Adrenal gland (tissue), 9 donors: ENCODE measurements at regions not wholly inside any gene's neighbourhood (a gene's known extent, or its start where the extent isn't known, plus 50 kb on each side); places are given as distances from the start of the nearest gene placed in this dataset.

Source experiments
- DNase-seq, 7 donors: peaks; one replicate each; pipeline ENCODE4 v3.0.0-alpha.2; 2019 to 2020
- H3K27ac ChIP-seq, 5 donors: fragments of 200-600 bp; sonication (generic) in 4 of 5; 1 replicate in 3 of 5; 2 replicates in 2 of 5; pipeline versions ENCODE4 v1.5.1 to v1.8.0; 2016 to 2020; ENCODE audit warnings: mild to moderate bottlenecking in 1 of 5
- H3K27me3 ChIP-seq: fragments of 200-600 bp; 2 replicates; pipeline ENCODE4 v1.8.0; 2021
- H3K36me3 ChIP-seq, 2 donors: fragments of 200-600 bp; replicated peaks in 1 of 2; 1 replicate in 1 of 2; 2 replicates in 1 of 2; pipeline versions ENCODE4 v1.5.1 to v1.8.0; 2018 to 2022
- H3K4me1 ChIP-seq, 2 donors: fragments of 200-600 bp; replicated peaks in 1 of 2; 1 replicate in 1 of 2; 2 replicates in 1 of 2; pipeline versions ENCODE4 v1.5.1 to v1.8.0; 2018 to 2021
- H3K4me3 ChIP-seq, 4 donors: fragments of 200-600 bp; sonication (generic) in 3 of 4; one replicate each; pipeline ENCODE4 v1.5.1; 2016 to 2018
- H3K9me3 ChIP-seq, 3 donors: fragments of 200-600 bp; sonication (generic) in 1 of 3; replicated peaks in 1 of 3; 1 replicate in 2 of 3; 2 replicates in 1 of 3; pipeline versions ENCODE4 v1.5.1 to v1.8.0; 2016 to 2021
- POLR2A ChIP-seq, 2 donors: fragments of 450-650 bp; IDR thresholded peaks; one replicate each; pipeline ENCODE4 v1.6.1; 2017; ENCODE audit warnings: antibody characterized with exemption in 2 of 2, mild to moderate bottlenecking in 2 of 2, moderate library complexity in 1 of 2
- WGBS, 4 donors: extraction: QIAGEN DNeasy Blood & Tissue Kit in 2 of 4; methylation state at CpG; one replicate each; pipeline versions ENCODE4 v1.1.5 to v1.1.7; 2013 to 2017; 5-methylcytosine and 5-hydroxymethylcytosine counted together
- intact Hi-C, 2 donors: fragments of 100-400 bp; cut with DNase I; formaldehyde crosslinking; loops; one replicate each; pipeline versions ENCODE4 v1.14.1 to v1.15.0; 2022 to 2023
- TF ChIP-seq, protein P1 (sequence below), 6 experiments: fragments of 450-650 bp in 4 of 6; fragments of 200-600 bp in 2 of 6; sonication (generic) in 1 of 6; IDR thresholded peaks; 1 replicate in 5 of 6; 2 replicates in 1 of 6; pipeline versions ENCODE4 v1.5.1 to v1.8.0; 2016 to 2021; ENCODE audit warnings: antibody characterized with exemption in 6 of 6, mild to moderate bottlenecking in 2 of 6, moderate library complexity in 1 of 6
- donor health status: healthy with polysubstance abuse.
- donor health status: Bipolar disorder and iron deficiency.
- donor health status: DM: yes; HTN: yes; CAD: no.
- donor health status: DM: no; HTN: no; CAD: no.
- donor health status: DM: no; HTN: no; CAD: no.

DNA sequence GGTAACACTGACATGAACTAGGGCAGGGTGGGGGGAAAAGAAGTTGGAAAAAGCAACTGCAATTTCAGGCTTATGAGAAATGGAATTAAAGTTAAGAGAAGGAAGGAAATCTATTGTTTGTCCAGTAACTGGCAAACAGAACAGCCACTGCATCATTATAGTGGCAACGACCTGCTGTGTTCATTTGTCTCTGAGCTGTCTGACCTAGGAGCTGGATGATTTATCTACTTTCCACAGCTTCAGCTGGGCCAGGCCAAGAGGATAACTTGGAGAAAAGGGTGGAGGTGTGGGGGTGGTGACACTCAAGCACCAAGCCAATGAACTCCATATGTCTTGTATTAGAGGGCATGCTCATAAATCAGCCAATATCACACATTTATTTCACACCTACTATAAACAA lies 291.5 kb upstream of the KLHL29 start:
- intact Hi-C loops = no loop called here

GRCh38 chr2:23096906-23097602 lies 287.9 kb upstream of the KLHL29 start:
- H3K4me3 ChIP-seq = no peak overlapping the region
- H3K9me3 ChIP-seq = no peaks in the 10 kb centered on the region
- 41 to 54% (median 49%) methylated on average over 3 of the region's 3 CpGs for WGBS, 4 donors
- H3K36me3 ChIP-seq = no peaks in the 10 kb centered on the region
- no peak overlapping the region for H3K27ac ChIP-seq
- no peaks in the 10 kb centered on the region for H3K4me1 ChIP-seq
- H3K27me3 ChIP-seq = no peaks in the 10 kb centered on the region
- intact Hi-C loops = no loop called here
- TF ChIP-seq, protein P1, sequence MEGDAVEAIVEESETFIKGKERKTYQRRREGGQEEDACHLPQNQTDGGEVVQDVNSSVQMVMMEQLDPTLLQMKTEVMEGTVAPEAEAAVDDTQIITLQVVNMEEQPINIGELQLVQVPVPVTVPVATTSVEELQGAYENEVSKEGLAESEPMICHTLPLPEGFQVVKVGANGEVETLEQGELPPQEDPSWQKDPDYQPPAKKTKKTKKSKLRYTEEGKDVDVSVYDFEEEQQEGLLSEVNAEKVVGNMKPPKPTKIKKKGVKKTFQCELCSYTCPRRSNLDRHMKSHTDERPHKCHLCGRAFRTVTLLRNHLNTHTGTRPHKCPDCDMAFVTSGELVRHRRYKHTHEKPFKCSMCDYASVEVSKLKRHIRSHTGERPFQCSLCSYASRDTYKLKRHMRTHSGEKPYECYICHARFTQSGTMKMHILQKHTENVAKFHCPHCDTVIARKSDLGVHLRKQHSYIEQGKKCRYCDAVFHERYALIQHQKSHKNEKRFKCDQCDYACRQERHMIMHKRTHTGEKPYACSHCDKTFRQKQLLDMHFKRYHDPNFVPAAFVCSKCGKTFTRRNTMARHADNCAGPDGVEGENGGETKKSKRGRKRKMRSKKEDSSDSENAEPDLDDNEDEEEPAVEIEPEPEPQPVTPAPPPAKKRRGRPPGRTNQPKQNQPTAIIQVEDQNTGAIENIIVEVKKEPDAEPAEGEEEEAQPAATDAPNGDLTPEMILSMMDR (IDR thresholded peaks at IDR 0.05) = no peak
- no peak for TF ChIP-seq POLR2A (IDR thresholded peaks at IDR 0.05)
- DNase-seq = no peak

More for the DNA sequence above, 291.5 kb upstream of the KLHL29 start:
- H3K36me3 ChIP-seq = no peaks in the 10 kb centered on the region
- TF ChIP-seq, protein P1 (IDR thresholded peaks at IDR 0.05) = no peak
- TF ChIP-seq POLR2A (IDR thresholded peaks at IDR 0.05) = no peak
- no peaks in the 10 kb centered on the region for H3K9me3 ChIP-seq
- WGBS, 4 donors = 8 to 29% (median 11%) methylated on average over 1 of the region's 1 CpG
- H3K4me1 ChIP-seq = no peaks in the 10 kb centered on the region
- H3K27me3 ChIP-seq = no peaks in the 10 kb centered on the region
- H3K4me3 ChIP-seq = no peak overlapping the region
- H3K27ac ChIP-seq = no peak overlapping the region
- DNase-seq = no peak

DNA sequence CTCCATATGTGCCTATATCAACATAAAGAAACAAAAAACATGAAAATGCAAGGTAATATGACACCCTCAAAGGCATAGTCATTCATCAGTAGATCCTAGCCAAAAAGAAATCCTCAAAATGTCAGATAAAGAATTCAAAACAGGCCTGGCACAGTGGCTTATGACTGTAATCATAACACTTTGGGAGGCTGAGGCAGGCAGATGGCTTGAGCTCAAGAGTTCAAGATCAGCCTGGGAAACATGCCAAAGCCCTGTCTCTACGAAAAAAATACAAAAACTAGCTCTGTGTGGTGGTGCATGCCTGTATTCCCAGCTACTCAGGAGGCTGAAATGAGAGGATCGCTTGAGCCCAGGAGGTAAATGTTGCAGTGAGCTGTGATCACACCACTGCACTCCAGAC lies 284.6 kb upstream of the KLHL29 start:
- H3K36me3 ChIP-seq = no peaks in the 10 kb centered on the region
- no peaks in the 10 kb centered on the region for H3K9me3 ChIP-seq
- no peaks in the 10 kb centered on the region for H3K4me1 ChIP-seq
- H3K4me3 ChIP-seq = no peak overlapping the region
- H3K27me3 ChIP-seq = no peaks in the 10 kb centered on the region
- DNase-seq = no peak
- H3K27ac ChIP-seq = no peak overlapping the region
- 63 to 73% (median 67%) methylated on average over 2 of the region's 2 CpGs for WGBS, 4 donors
- intact Hi-C loops = no loop called here
- TF ChIP-seq POLR2A (IDR thresholded peaks at IDR 0.05) = no peak
- TF ChIP-seq, protein P1 (IDR thresholded peaks at IDR 0.05) = no peak

GRCh38 chr2:23106242-23106785 lies 278.7 kb upstream of the KLHL29 start:
- Histone ChIP-seq H3K4me3 (no peak overlapping the region), H3K9me3 (no peaks in the 10 kb centered on the region), H3K4me1 (no peaks in the 10 kb centered on the region), H3K27me3 (no peaks in the 10 kb centered on the region), H3K27ac (no peak overlapping the region), H3K36me3 (no peaks in the 10 kb centered on the region)
- intact Hi-C loops = no loop called here
- WGBS, 4 donors = 64 to 70% (median 65%) methylated on average over 4 of the region's 4 CpGs
- TF ChIP-seq POLR2A (IDR thresholded peaks at IDR 0.05) = no peak
- TF ChIP-seq, protein P1 (IDR thresholded peaks at IDR 0.05) = no peak
- no peak for DNase-seq
